8988T (cell line): ENCODE measurements at regions not wholly inside any gene's neighbourhood (a gene's known extent, or its start where the extent isn't known, plus 50 kb on each side); places are given as distances from the start of the nearest gene placed in this dataset.

Experiments
- DNase-seq: peaks from one replicate; pipeline ENCODE4 v3.0.0; 2011

DNA sequence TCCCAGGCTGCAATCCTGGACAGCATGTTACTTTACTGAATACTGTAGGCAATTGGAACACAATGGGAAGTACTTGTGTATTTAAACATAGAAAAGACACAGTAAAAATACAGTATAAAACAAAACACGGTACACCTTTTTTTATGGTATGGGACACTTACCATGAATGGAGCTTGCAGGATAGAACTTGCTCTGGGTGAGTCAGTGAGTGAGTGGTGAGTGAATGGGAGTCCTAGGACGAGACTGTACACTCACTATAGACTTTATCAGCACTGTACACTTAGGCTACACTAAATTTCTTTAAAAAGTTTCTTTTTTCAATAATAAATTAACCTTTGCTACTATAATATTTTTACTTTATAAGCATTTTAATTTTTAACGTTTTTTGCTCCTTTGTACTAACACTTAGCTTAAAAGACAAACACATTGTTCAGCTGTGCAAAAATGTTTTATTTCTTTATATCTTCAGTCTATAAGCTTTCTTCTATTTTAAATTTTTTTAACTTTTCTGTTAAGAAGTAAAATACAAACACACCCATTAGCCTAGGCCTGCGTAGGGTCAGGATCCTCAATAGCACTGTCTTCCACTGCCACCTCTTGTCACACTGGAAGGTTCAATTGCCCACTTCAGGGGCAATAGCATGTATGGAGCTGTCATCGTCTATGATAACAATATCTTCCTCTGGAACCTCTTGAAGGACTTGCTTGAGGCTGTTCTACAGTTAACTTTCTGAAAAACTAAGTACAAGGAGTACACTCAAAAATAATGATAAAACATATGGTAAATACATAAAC lies 293.5 kb upstream of the FSTL5 start:
- no peak for DNase-seq

DNA sequence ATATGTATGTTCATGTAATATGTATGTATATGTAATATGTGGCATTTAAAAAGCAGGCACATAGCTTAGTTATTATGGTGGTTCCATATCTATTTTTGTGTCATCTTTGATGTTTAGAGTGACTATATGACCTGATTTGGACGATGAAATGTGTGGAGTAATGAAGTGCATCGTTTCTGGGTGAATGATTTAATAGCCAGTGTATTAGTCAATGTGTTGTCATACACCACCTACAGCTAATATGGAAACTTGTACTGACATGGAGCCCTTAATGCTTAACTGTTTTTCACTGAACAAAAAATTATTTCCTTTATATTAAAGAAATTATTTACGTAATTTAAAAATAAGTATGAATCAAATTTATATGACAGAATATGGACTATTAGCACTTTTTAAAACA lies 292.3 kb upstream of the FSTL5 start:
- DNase-seq: no peak

DNA sequence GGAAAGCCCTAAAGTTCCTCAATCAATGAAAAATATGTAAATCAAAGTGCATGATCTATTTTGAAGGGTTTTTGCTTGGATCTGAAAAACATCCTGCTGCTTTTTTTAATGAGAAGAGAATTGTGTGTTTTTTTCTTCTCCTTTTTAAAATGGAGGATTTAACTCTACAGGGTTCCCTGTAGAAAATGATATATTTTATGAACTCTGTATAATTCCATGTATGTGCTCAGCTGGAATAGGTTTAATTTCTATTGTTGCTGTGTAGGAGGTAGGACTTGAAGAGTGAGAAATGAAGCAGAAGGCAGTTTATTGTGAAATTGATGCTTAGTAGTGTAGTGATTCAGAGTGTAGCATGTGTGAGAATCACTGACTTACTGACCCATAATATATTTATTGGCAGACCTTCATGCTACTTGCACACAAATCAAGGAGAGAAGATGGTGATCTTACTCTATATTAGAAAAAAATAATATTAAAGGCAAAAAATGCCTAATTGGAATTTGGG lies 286.8 kb upstream of the FSTL5 start:
- no peak for DNase-seq

DNA sequence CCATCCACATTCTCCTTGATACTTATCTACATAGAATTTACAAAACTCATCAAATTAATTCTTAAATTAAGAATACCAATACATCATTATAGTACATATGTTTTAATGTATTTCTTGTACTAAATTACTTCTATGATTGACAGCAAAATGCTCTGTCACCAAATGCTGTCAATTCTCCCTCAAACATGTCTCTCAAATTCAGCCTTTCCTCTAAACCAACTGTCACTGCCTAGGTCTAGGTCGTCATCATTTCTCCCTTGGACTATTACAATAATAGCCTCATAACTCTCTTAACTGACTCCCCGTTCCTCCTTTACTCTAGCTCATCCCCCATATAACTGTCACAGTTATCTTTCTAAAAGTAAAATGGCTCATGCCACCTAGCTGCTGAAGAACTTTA lies 279.7 kb upstream of the FSTL5 start:
- DNase-seq: no peak

DNA sequence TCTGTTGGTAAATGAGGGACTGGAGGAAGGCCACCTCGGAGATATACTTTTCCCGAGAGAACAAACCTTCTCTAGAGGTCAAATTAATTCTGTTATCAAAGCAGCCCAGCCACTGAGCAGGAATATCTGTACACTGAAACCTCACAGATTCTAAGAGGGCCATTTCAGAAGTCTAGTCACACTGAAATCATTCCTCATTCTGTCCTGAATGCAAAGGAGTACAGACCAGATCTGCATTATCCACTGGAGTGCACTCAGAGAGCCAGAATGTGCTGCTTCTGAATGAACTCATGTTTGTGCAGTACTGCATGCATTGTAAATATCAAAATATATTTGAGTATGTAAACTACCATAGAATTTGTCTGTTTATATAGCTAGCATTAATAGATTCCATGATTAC lies 278.3 kb upstream of the FSTL5 start:
- DNase-seq: no peak

DNA sequence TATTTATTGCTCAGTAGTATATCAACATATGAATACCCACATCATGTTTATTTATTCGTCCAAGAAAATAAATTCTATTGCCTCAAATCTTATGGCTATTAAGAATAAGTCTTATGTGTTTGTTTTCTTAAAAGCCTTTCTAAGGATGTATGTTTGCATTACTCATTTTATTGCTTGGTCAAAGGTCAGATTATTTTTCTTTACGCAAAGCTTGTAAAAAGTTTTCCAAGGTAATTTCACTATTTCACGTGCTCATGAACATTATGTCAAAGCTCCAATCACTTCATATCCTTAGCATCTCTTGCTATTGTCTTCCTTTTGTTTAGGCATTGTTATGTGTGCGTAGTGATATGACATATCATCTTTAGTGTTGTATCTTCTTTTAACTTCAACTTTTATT lies 258.5 kb upstream of the FSTL5 start:
- DNase-seq: no peak

DNA sequence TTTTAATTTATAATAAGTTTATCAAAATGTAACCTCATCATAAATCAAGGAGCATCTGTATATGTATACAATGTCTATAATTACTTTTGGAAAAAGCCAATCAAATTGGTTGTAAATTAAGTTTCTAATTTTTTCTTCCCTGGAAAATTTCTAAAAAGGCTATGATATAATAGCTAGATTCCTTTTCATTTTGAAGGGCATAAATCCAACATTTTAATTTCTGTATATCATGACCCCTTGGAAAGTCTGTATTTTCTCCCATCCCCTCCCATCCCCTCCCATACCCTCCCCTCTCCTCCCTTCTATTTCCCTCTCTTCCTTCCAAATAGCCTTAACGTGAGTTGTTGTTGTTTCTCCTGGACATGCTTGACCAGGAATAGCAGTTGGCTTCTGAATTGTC lies 247.1 kb upstream of the FSTL5 start:
- DNase-seq: no peak

DNA sequence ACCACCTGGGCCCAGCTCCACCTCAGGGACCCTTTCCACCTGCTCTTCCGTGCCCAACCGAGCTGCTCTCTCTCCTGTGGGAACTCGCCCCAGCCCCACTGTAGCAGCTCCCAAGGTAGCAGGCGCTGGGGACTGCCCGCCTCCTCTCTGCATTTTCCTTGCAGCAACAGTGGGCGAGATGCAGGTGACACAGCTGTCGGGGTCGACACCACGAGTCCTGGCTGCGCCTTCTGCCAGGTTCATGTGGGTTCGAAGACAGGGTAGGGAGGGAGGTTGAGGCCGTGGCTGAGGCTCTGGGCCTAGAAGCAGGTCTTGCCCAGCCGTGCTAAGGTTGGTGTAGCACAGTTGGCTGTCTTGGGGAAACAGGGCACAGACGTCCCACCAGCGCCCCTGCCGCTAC lies 245.2 kb upstream of the FSTL5 start:
- no peak for DNase-seq

DNA sequence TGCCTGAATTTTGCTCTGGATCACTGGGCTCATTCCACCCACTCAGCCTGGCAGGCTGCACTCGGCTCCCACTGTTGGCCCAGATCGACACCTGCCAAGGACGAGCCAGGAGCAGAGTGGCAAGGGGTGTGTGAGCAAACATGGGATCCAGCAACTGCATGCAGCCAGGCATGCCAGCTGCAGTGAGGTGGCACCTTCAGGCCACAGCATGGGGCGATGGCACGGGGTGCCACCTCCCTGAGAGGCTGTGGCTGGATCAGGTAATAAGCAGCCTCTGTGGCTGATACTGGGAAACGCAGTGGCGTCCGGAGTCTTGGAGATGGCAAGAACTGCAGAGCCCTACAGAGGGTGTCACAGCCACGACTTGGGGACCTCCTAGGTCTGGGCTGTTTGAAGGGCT lies 244.5 kb upstream of the FSTL5 start:
- DNase-seq: no peak

DNA sequence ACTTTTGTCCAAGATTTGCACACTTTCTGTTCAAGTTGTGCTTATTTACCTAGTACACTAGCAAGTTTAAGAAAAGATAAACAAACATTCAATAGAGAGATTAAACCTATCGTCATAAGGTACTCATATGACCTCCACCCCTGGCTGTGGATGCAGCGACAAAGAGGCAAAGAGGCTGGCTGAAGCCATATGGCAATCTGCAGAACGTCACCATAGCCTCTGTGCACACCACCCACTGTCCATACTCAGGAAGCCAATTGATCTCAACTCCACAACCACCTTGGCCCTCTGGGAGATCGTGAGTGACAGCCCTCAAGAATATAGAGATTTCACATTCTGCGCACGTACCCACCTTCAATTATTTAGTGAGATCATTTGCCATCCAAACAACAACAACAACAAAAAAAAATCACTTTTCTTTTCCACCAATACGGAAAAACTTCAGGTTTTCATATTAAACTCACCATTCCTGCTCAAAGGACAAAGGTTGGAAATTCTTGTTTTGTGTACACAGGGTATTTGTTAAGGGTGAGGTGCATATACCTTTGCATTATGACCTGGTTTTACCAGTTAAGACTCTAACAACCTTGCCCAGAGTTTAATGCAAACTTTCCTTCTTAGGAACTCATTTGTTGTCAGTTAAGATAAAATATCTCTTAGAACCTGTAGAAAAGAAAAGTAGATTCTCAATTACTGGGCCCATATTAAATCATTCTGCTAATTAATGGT lies 243.0 kb upstream of the FSTL5 start:
- DNase-seq: no peak

DNA sequence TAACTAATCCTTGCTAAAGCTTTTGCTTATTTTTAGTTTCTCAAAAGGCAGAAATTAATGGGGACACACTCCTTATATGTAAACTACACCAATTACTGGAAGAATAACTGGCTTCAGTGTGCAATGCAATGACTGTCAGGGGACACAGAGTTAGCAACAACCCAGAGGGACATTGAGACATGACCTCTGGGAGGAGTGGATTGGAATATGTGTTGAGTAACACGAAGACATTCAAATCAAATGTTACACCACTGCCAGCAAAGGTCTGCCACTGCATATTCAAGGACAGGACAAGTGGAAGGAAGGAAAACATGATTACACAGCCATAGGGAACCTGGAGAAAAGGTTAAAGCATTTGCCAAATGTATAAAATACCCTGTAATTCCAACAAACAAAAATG lies 240.1 kb upstream of the FSTL5 start:
- DNase-seq: no peak

DNA sequence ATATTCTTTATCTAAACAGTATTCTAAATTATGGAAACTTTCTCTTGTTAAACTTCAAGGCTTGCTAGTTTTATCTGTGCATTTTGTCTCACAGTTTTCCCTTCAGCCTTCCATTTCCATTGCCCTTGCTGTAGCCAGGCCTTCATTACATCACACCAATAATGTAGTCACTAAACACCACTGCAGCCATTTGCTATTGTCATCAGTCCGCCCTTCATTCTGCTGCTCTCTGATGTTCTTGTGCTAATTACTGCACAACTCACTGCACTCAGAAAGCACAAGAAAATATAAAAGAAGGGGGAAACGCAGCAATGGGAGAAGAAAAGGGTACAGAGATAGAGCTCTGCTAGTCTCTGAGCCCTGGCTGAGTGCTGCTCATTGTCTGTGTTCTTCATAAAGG lies 239.6 kb upstream of the FSTL5 start:
- DNase-seq: no peak

DNA sequence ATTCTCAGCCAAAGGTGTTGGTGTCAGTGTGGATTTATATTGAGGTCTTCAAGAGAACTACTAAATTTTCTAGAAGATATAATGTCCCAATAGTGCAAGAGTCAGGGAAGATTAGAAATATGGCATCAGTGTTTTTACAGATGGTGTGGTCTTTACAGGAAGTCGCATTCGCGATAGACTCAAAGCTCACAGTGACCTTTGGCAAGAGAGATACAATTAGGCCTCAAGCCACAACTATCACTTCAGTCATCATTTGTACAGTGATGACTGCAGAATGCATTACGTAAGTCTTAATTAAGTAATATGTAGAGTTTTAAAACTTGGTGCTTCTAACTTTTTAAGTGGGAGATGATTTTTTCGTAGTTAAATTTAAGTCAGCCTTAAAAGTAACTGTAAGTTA lies 237.2 kb upstream of the FSTL5 start:
- DNase-seq: no peak

DNA sequence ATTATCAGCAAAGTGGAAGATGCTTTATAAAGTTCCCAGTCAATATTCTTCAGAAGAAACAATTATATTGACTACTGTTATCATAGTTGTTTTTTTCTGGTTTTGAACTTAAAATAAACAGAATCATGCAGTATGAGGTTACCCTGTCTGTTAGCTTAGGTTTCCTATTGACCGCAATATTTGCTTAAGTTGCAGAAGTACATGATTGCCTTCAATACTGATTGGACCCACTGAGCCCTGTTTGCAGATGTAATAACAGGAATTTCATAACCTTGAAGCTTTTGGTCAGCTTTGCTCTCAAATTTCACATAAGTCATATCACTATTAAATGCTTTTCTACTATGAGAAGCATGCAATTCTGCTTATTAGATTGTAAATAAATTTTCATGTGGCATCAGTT lies 229.1 kb upstream of the FSTL5 start:
- no peak for DNase-seq

DNA sequence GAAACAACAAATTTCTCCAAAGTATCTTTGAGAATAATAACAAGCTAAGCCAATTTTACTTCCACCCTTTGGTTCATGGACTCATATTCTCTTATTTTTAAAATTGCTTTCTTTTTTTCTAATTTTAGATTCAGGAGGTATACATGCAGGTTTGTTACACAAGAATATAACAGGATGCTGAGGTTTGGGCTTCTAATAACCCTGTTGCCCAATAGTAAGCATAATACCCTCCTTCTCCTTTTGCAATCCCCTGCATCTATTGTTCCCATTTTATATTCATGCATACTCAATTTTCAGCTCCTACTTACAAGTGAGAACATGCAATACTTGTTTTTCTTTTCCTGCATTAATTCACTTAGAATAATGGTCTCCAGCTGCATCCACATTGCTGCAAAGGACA lies 202.3 kb upstream of the FSTL5 start:
- no peak for DNase-seq

DNA sequence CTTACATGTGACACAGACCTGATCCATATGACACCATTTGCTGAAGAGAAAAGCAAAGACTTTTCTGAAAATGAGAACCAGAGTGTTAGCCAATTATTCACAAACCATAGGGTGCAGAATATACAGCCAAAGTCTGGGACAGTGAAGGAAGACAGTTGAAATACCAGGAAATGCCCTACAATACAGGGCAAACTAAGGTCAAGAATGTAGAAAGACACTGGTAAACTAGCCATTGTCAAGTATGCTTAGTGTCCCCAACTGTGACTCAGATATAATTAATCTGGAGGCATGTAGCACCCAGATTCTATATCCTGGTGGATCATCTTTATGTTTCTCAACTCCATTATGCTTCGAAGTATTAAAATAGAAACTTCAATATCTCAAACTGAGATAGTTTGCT lies 200.9 kb upstream of the FSTL5 start:
- no peak for DNase-seq

DNA sequence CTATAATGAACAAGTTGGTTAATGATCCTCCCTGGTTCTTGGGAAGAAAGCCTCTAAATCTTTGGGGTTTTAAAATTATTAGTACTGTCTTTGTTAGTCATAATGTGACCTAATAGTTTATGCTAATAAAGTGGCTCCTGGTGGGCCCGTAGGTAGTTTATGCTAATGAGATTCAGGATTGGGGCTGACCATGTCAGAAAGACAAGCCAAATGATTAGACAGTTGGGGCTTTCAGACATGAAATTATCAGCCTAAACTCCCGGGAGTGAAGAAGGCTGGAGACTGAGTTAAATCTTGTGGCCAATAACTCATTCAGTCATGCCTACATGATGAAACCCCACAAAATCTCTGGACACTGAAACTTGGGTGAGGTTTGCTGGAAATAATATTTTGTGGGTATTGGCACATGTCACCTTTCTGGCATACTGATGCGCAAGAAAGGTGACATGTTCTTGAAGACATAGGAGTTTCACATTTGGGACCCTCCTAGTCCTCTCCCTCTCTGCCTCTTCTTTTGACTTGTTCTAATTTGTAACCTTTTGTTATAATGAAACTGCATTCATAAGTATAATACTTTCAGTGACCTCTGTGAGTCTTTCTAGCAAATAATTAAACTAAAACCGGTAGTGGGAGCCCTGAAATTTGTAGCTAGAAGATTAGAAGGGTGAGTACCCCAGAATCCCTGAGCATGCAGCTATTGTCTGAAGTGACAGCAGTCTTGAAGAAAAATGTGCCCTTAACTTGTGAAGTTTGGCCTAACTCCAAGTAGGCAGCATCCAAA lies 196.8 kb upstream of the FSTL5 start:
- no peak for DNase-seq

DNA sequence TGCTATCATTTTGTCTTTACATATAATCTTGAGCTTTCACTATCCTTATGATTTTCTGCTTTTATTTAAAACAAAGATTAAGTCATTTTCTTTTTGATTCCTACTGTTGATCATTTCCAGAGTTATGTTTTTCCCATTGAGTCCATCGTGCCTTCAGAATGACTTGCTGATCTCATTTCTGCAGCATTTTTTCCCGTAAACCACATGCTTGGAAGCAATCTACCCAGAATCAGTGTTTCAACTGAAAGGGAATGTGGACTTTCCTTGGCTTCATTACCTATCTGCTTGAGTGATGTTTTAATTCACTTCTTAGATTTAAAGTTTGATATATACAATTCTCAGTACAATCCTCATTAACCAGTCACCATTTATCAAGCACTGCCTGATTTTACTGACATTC lies 192.4 kb upstream of the FSTL5 start:
- no peak for DNase-seq

DNA sequence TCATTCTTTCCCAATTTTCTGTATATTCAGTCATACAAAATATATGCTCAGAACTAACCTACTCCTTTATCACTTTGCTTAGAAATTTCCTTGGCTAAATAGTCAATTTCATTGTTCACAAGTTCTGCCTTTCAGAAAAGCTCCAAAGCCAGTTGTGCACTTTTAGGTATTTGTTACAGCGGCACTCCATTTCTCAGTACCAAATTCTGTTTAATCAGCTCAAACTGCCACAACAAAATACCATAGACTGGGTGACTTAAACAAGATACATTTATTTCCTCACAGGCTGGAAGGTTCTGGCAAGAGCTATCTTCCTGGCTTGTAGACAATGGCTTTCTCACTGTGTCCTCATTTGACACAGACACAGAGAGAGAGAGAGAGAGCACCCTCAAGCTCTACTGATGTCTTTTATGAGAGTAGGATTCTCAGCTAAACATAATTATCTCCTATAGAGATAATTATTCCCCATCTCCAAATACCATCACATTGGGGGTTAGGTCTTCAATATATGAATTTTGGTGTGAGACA lies 188.8 kb upstream of the FSTL5 start:
- no peak for DNase-seq

DNA sequence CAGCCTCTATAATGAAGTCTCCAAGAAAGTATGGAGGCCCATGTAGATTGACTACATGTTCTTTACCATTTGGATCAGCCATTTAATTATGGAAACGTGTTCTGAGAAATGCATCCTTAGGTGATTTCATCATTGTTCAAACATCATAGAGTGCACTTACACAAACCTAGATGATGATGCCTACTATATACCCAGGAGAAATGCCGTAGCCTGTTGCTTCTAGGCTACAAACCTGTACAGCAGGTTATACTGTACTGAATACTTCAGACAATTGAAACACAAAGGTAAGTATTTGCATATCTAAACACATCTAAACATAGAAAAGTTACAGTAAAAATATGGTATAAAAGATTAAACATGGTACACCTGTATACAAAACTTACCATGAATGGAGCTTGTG lies 186.5 kb upstream of the FSTL5 start:
- no peak for DNase-seq

DNA sequence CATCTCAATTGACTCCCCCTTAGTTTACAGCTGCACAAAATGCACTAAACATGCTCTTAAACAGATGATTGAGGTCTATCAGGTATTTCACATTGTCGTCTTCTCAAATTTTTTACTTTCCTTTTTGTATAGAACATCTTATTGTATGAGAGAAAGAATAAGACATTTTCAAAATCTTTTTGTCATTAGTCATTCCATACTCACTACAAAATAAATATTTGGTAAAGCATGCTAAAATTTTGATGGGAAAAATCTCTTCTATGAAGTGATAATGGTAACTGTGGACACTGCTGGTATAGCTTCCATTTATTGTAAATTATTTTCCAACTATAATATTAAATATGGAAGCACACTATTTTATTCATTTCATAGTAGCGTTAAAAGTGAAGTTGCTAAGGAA lies 185.6 kb upstream of the FSTL5 start:
- DNase-seq: no peak

DNA sequence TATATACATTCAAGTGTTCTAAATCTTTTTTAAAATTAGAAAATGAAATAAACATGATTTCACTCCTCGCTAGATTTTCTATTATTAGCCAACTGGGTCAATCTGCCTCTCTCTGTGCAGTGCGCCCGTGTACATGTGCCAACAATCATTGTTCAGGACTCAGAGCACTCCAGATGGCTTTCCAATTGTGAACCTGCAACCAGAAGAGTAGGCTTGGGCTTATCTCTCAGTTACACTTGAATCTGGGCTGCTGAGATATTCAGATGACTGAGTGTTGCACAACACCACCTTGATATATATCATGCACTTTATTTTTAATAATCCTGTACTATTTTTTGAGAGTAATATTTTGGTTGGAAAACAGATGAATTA lies 184.0 kb upstream of the FSTL5 start:
- DNase-seq: no peak

DNA sequence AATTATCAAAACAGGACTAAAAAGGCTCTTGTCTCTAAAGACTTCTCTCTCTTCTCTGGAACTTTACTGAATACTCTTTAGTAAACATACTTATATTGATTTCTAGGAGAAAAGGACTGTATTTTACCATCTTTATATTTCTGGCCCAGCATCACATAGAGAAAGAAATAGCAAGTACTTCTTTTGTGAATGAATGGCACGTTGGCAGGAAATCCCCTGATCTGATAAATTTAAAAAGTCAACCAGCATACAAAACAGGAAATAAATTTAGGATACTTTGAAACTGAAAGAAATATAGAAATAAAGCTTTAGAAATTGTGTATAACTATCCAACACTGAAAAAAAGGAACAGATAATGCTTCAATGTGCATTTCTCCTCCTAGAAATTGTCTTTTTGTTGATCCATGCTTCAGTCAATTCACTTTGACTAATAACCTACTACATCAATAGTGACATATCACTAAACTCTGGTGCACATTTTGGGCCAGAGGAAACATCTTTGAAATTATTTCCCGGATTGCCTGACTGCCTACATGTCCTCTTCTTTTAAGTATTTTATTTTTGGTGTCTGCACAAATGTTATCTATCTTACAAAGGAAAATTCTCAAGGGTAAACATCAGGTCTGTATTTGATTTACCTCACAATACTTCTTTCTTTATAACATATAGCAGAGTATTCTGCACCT lies 183.5 kb upstream of the FSTL5 start:
- DNase-seq: no peak
